GM19035 (cell line): ENCODE measurements at regions not wholly inside any gene's neighbourhood (a gene's known extent, or its start where the extent isn't known, plus 50 kb on each side); places are given as distances from the start of the nearest gene placed in this dataset.
"Not testable (repeated sequence)": the region's sequence is repeated elsewhere in the genome, so short reads cannot be mapped to it uniquely, and the experiment has no call there.

Source experiments
- ATAC-seq: cut with Tn5 transposase; IDR thresholded peaks from one replicate; pipeline ENCODE4 v1.9.1; 2021; ENCODE audit not compliant: unreplicated experiment

GRCh38 chr12:28770322-28770721 is 378.8 kb upstream of the FAR2 start:
- no peak for ATAC-seq

DNA sequence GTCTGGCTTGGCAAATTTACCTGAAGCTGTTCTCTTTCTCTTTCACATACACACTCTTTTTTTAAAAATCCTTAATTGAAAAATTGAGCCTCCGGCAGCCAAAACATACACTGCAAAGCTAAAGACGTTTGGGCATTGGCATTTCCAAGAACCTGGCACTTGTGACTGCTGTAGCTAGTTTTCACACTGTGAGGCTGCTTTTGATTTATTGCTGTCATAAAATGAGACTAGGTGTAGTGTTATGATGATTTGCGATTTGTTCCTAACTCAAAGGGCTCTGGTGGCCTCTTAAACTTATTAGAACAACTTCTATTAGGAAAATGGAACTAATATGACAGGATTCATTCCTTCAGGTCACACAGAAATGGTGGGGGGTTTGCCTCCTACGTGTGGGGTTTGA is 377.1 kb upstream of the FAR2 start:
- no peak for ATAC-seq

DNA sequence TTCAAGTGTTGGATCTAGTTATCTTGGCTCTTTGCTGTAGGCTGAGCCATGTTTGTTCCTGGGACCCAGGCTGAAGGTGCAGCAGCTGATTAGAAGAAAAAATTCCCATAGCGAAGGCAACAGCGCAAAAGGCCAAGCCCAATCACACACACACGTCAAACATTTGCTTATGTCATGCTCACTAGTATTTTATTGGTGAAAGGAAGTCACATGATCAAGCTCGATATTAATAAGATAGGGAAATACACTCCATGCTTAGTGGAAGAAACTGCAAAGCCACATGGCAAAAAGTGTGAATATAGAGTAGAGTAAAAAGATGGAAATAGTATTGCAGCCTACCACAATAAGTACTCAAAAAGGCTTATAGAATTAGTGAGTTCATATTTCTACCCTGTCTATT is 373.5 kb upstream of the FAR2 start:
- no peak for ATAC-seq

DNA sequence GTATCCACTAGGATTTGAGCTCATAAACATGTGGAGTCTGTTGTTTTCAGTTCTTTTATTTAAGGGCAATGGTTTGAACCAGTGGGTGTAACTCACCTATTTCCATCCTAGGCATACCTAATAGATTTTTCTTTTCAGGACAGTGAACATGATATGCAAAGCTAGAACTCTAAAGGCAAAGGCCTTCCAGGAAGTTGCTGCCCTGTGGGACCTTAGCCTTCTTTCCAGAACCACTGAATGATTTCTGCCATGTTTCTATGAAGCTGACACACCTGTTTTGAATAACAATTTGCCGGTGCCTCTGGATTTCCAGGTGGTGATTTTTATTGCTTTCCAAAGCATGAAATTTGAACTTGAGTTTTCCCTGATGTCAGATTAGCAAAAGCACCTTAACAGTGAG is 372.9 kb upstream of the FAR2 start:
- no peak for ATAC-seq

GRCh38 chr12:28776913-28777422 is 372.1 kb upstream of the FAR2 start:
- no peak for ATAC-seq

GRCh38 chr12:28777603-28778365 is 371.3 kb upstream of the FAR2 start:
- ATAC-seq: no peak

DNA sequence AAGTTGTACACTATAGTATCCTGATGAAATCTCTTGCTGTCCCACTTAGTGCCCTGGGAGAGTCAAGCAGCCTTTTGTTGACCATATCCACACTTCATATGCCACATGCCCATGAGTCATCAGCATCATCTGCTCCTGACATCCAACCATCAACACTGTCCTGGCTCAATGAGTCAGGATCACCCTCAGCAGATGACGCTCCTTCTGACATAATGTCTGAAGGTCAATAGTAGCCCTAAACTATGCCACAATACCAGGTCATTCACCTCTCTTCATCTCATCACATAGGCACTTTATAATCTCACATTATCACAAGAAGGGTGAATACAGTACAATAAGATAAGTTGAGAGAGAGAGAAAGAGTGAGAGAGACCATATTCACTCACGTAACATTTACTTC is 369.0 kb upstream of the FAR2 start:
- no peak for ATAC-seq

DNA sequence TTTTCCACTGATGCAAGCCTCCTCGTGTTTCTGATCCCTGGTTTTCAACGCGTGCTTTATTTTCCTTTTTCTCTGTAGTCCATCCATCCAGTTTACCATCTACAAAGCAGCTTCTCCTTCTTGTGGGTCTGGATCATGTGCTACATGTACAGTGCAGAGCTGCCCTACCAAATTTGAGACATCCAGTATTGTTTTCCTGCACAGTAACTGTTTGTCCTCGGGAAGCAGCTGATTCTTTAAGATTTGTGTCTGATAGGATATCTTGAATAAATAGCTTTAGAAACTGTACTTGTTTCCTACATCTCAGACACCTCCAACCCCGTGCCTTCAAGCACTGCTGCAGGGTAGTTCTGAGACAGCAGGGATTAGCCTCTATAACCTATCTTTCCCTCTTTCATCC is 368.1 kb upstream of the FAR2 start:
- no peak for ATAC-seq

GRCh38 chr12:28781671-28782652 is 367.1 kb upstream of the FAR2 start:
- ATAC-seq: no peak

DNA sequence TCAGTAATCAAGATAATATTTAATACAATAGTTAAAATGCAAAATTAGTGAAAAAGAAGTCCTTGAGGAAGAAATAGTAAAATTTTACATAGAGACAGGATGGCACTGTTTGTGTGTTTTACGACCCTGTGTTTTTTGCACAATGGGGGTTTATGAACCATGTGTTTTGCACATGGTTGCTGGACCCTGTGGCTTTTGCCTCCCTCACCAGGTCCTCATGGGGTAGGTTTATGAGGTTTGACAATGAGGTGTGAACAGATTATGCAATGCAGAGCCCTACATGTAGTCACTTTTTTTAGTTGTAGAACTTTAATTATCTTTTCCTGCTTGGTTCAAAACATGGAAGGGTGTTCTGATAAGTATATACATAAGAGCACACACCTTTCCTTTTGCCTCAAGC is 366.3 kb upstream of the FAR2 start:
- ATAC-seq: no peak

DNA sequence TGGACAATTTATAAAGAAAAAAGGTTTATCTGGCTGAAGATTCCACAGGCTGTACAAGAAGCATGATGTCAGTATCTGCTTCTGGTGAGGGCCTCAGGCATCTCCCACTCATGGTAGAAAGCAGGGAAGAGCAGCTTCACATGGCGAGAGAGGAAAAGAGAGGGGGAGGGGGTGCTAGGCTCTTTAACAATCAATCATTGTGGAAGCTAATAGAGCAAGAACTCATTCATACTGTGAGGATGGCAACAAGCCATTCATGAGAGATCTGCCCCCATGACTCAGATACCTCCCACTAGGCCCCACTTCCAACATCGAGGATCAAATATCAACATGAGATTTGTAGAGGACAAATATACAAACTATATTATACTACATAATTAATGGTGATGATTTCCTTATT is 361.9 kb upstream of the FAR2 start:
- no peak for ATAC-seq

DNA sequence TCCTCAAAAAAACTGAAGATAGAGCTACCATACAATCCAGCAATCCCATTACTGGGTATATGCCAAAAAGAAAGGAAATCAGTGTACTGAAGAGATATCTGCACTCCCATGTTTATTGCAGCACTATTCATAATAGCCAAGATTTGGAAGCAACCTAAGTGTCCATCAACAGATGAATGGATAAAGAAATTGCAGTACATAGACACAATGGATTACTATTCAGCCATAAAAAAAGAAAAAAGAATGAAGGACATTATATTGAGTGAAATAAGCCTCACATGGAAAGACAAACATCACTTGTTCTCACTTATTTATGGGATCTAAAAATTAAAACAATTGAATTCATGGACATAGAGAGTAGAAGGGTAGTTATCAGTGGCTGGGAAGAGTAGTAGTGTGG is 360.8 kb upstream of the FAR2 start:
- not testable (repeated sequence) for ATAC-seq

GRCh38 chr12:28793581-28794151 is 355.4 kb upstream of the FAR2 start:
- no peak for ATAC-seq

DNA sequence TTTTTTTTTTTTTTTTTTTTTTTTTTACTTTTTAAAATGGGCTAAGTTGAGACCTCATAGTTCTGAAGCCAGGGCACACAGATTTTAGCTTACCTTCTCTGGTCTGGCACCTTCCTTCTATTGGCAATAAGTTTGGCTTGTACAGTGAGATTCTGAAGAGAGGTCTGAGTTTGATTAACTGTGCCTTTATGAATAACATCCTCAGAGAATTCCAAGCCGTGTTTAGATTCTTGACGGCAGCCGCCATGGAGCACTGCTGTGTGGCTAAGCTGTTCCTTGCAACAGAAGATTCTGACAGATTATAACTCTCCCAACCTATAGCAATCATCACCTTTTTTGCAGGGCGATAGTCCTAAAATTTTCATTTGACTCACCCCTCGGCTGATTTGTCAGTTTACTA is 354.9 kb upstream of the FAR2 start:
- no peak for ATAC-seq

GRCh38 chr12:28794786-28795185 is 354.3 kb upstream of the FAR2 start:
- ATAC-seq: no peak

DNA sequence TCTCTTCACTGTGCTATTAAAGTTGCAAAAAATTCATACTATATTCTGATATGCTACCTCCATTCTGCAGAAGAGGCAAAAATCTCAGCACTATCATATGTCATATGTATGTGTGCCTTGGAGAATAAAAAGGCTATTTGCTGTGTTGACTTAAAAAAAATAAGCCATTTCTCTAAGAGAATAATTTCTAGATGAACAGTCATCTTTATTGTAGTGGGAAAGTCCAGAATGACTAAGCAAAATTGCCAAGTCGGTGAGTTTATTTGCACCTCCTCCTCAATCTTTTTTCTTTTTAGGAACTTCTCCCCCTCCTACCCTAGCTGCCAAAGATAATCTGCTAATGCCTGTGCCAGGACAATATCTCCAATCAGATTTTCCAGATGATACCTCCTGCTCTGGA is 353.8 kb upstream of the FAR2 start:
- no peak for ATAC-seq

DNA sequence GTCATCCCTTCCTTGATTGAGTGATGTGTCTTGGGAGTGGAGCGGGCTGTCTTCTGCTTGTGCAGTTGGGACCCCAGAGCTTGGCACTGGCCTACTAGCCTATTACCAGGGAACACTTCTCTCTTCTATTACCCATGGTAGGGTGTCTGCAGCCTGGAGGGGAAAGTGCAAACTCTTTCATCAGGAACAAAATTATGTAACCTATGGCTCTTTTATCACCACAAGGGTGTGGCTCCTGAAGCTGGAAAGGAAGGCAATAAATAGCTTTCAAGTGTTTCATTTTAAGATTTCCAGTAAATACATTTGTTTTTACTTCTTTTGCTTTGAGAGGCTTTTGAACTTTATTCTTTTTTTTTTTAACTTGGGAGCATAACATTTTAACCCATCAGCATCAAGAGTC is 349.7 kb upstream of the FAR2 start:
- ATAC-seq: no peak

DNA sequence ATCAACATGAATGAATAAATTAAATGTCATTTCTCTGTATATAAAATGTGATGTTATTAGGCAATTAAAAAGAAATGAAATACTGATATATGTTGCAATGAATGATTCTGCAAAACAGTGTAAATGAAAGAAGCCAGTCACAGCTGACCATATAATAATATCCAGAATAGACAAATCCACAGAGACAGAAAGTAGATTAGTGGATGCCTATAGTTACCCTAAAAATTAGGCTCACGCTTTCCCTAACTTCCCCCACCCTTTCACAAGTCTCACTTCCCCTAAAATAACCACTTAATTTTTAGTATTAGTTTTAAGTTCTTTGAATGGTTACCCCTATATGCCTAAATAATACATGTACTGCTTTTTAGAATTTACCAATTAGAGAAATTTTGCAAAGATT is 348.9 kb upstream of the FAR2 start:
- peak; percentile 95 for ATAC-seq

DNA sequence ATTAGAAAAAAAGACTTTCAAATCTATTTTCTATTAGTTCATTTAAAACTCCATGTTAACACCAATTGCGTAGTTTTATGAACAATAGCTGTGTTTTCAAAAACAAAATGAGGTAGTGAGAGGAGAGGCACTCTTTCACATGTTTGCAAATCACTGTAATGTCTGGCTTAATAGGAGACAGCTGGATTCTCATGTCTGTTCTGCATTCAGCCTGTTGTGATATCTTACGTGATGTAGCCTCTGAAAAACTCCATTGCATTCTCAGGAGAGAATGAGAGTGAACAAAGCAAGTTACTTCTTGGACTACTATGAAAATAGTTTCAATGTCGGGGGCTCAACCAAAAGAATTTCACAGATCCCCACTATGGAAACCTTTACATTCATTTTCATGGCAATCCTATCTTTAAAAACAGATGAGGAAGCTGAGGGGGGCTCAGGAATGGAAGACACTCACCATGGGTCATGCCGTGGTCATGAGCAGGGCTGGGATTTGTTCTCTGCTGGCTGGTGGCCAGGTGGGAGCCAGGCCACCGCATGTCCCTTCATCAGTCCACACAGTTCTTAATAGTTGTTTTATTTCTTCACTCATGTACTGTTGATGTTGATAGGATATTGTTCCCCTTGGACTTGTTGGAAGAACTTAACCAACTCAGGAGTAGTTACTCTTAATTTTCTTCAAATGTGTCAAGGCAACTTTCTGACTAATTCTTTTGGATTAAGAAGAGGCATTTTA is 346.2 kb upstream of the FAR2 start:
- no peak for ATAC-seq

GRCh38 chr12:28807535-28807934 is 341.5 kb upstream of the FAR2 start:
- no peak for ATAC-seq

GRCh38 chr12:28811457-28811856 is 337.6 kb upstream of the FAR2 start:
- ATAC-seq: no peak
